Choroid plexus epithelial cell (primary cell): ENCODE measurements at regions not wholly inside any gene's neighbourhood (a gene's known extent, or its start where the extent isn't known, plus 50 kb on each side); places are given as distances from the start of the nearest gene placed in this dataset.

Source experiments
- DNase-seq: peaks from one replicate; pipeline ENCODE4 v3.0.0-alpha.2; 2010; ENCODE audit warnings: low read depth
- H3K4me3 ChIP-seq: 2 replicates; pipeline ENCODE4 v1.5.1; 2011; ENCODE audit warnings: low read depth, mild to moderate bottlenecking, control low read depth, low read length, moderate library complexity
- CTCF ChIP-seq: conservative IDR thresholded peaks from 2 replicates; pipeline ENCODE4 v1.5.1; 2011; ENCODE audit warnings: low read depth, mild to moderate bottlenecking, control low read depth, inconsistent platforms, low read length, moderate library complexity

GRCh38 chr2:185181901-185182300 lies 556.7 kb upstream of the FSIP2 start:
- no peak for DNase-seq
- no peak overlapping the region for H3K4me3 ChIP-seq
- TF ChIP-seq CTCF, result no peak

DNA sequence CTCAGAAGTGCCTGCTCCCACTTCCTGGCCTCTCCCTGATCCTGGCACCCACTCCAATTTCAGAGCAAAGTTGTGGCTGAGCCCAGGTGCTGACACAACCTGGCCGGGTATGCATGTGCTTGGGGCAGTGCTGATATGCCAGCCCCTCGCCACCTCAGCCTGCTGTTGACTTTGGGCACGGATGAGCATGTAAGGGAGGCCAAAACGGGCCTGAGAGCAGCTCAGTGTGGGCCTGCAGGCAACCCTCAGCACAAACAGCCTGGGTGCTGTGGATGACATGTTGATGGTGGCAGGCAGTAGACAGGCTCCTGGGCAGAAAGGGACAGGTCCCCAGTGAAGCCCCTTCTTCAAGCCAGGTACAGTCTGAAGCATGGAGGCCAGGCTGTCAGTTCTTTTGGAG lies 553.6 kb upstream of the FSIP2 start:
- TF ChIP-seq CTCF, result no peak
- H3K4me3 ChIP-seq, result no peak overlapping the region
- DNase-seq, result no peak

- no peak for TF ChIP-seq CTCF
- no peak for DNase-seq
- no peak overlapping the region for H3K4me3 ChIP-seq
Measured at GRCh38 chr2:185187421-185187820, 551.2 kb upstream of the FSIP2 start.

GRCh38 chr2:185188656-185189055 lies 549.9 kb upstream of the FSIP2 start:
- H3K4me3 ChIP-seq, result no peak overlapping the region
- DNase-seq, result no peak
- TF ChIP-seq CTCF, result no peak

DNA sequence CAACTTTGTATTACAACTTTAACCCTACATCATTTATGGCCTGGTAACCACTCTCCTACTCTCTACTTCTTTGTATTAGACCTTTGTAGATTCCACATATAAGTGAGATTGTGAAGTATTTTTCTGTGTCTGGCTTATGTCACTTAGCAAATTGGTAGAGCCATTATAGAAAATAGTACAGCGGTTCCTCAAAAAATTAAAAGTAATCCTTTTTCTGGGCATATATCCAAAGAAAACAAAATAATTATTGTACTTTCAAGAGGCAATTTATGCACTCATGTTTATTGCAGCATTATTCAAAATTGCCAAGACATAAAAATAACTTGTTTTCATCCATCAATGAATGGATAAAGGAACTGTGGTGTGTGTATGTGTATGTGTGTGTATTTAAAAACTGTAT lies 537.5 kb upstream of the FSIP2 start:
- DNase-seq, result no peak

GRCh38 chr2:185202381-185202780 lies 536.2 kb upstream of the FSIP2 start:
- no peak overlapping the region for H3K4me3 ChIP-seq
- no peak for DNase-seq

More for the DNA sequence above, 537.5 kb upstream of the FSIP2 start:
- no peak overlapping the region for H3K4me3 ChIP-seq
- TF ChIP-seq CTCF, result no peak

More at GRCh38 chr2:185202381-185202780, 536.2 kb upstream of the FSIP2 start:
- TF ChIP-seq CTCF, result no peak
